HCT116 (cell line): ENCODE measurements at regions not wholly inside any gene's neighbourhood (a gene's known extent, or its start where the extent isn't known, plus 50 kb on each side); places are given as distances from the start of the nearest gene placed in this dataset.

ENCODE experiments used
- ATAC-seq: fragments of 200-7000 bp; cut with Tn5 transposase; 2 replicates; pipeline ENCODE4 v1.9.1; 2020; ENCODE audit warnings: mild to moderate bottlenecking, moderate library complexity
- BruUV-seq: library from RNA; stranded (reverse); fragments of 400-500 nt; replicated peaks from 2 replicates; lab custom pipeline; 2021; lab: Mats Ljungman, UMichigan
- CTCF ChIA-PET: fragments of 300-600 bp; sonication (Branson Sonifier 250); formaldehyde crosslinking; loops from one replicate; lab custom pipeline; 2021; ENCODE audit warnings: antibody characterized with exemption; lab: Charles Lee
- POLR2A ChIA-PET: fragments of 300-600, 350-600 bp; sonication (Branson Sonifier 250); formaldehyde crosslinking; loops from one replicate; lab custom pipeline; 2021; ENCODE audit warnings: antibody characterized with exemption; lab: Charles Lee
- RAD21 ChIA-PET, 2 experiments: fragments of 300-600 bp; sonication (Branson Sonifier 250); formaldehyde crosslinking; loops; one replicate each; lab custom pipeline; 2023; ENCODE audit warnings: low total read pairs in 2 of 2; ENCODE audit not compliant: uncharacterized antibody in 2 of 2, unreplicated experiment in 2 of 2, low non-redundant PET in 1 of 2; lab: Charles Lee
- DNase-seq: peaks from one replicate; pipeline ENCODE4 v3.0.0-alpha.2; 2010; ENCODE audit warnings: low read depth, low spot score
- H2AFZ ChIP-seq: fragments of 200-600 bp; shearing (Covaris generic), sonication (generic); 2 replicates; pipeline ENCODE4 v1.6.1; 2017; ENCODE audit warnings: low read depth, mixed run types, mixed read lengths, antibody characterized with exemption, low read length; ENCODE audit not compliant: poor library complexity, severe bottlenecking
- H3K27ac ChIP-seq: 2 replicates; pipeline ENCODE4 v1.5.1; 2012; ENCODE audit warnings: low read depth, low read length
- H3K27me3 ChIP-seq: fragments of 200-600 bp; sonication (generic); 2 replicates; pipeline ENCODE4 v1.6.1; 2016; ENCODE audit warnings: mixed run types, low read length, mixed read lengths; ENCODE audit not compliant: insufficient read depth
- H3K36me3 ChIP-seq, 2 experiments: fragments of 200-500 bp in 1 of 2; fragments of 200-600 bp in 1 of 2; sonication (Bioruptor generic) in 1 of 2; sonication (generic) in 1 of 2; 2 replicates each; pipeline versions ENCODE4 v1.5.1 to v1.6.1; 2014 to 2016; ENCODE audit warnings: low read length in 2 of 2, inconsistent platforms in 1 of 2, mixed read lengths in 1 of 2, mixed run types in 1 of 2; ENCODE audit not compliant: insufficient read depth in 2 of 2, control insufficient read depth in 1 of 2
- H3K4me1 ChIP-seq, 2 experiments: fragments of 200-600 bp in 1 of 2; sonication (generic) in 1 of 2; 2 replicates each; pipeline versions ENCODE4 v1.5.1 to v1.6.1; 2012 to 2017; ENCODE audit warnings: low read length in 2 of 2, inconsistent platforms in 1 of 2, mild to moderate bottlenecking in 1 of 2, mixed read lengths in 1 of 2, mixed run types in 1 of 2, moderate library complexity in 1 of 2; ENCODE audit not compliant: insufficient read depth in 2 of 2, control insufficient read depth in 1 of 2
- H3K4me2 ChIP-seq: fragments of 200-600 bp; sonication (generic); 2 replicates; pipeline ENCODE4 v1.6.1; 2017; ENCODE audit warnings: mixed run types, low read length, mixed read lengths
- H3K4me3 ChIP-seq, 2 experiments: fragments of 200-600 bp in 1 of 2; sonication (generic) in 1 of 2; replicated peaks in 1 of 2; 2 replicates each; pipeline ENCODE4 v1.5.1; 2011 to 2016; ENCODE audit warnings: low read length in 2 of 2, control low read depth in 1 of 2, low read depth in 1 of 2, mild to moderate bottlenecking in 1 of 2, mixed read lengths in 1 of 2, mixed run types in 1 of 2
- H3K79me2 ChIP-seq: fragments of 200-600 bp; sonication (generic); 2 replicates; pipeline ENCODE4 v1.6.1; 2017; ENCODE audit warnings: mild to moderate bottlenecking, mixed run types, low read length, moderate library complexity, mixed read lengths; ENCODE audit not compliant: insufficient read depth
- H3K9ac ChIP-seq: fragments of 200-600 bp; sonication (generic); 2 replicates; pipeline ENCODE4 v1.6.1; 2016; ENCODE audit warnings: low read length, mixed read lengths
- H3K9me2 ChIP-seq: fragments of 200-600 bp; sonication (generic), shearing (Covaris generic); 2 replicates; pipeline ENCODE4 v1.6.1; 2017; ENCODE audit warnings: mixed run types, mild to moderate bottlenecking, moderate library complexity; ENCODE audit not compliant: insufficient read depth
- H3K9me3 ChIP-seq, 2 experiments: fragments of 200-500 bp in 1 of 2; fragments of 200-600 bp in 1 of 2; sonication (Bioruptor generic) in 1 of 2; sonication (generic) in 1 of 2; 2 replicates each; pipeline ENCODE4 v1.6.1; 2014 to 2017; ENCODE audit warnings: low read length in 2 of 2, mixed read lengths in 2 of 2, inconsistent platforms in 1 of 2, low read depth in 1 of 2, mild to moderate bottlenecking in 1 of 2, mixed run types in 1 of 2, moderate library complexity in 1 of 2; ENCODE audit not compliant: control insufficient read depth in 1 of 2, insufficient read depth in 1 of 2
- H4K20me1 ChIP-seq: fragments of 200-600 bp; sonication (generic), shearing (Covaris generic); 2 replicates; pipeline ENCODE4 v1.6.1; 2017; ENCODE audit warnings: mixed run types, mild to moderate bottlenecking, moderate library complexity; ENCODE audit not compliant: insufficient read depth
- ATF3 ChIP-seq: IDR thresholded peaks from 2 replicates; pipeline ENCODE4 v1.6.1; 2012
- CBX3 ChIP-seq: IDR thresholded peaks from 2 replicates; pipeline ENCODE4 v1.6.1; 2012; ENCODE audit warnings: low read depth
- CEBPB ChIP-seq: IDR thresholded peaks from 2 replicates; pipeline ENCODE4 v1.6.1; 2012; ENCODE audit warnings: low read depth
- EGR1 ChIP-seq: IDR thresholded peaks from 2 replicates; pipeline ENCODE4 v1.6.1; 2012; ENCODE audit warnings: low read depth
- ELF1 ChIP-seq: IDR thresholded peaks from 2 replicates; pipeline ENCODE4 v1.6.1; 2012; ENCODE audit warnings: low read depth, borderline replicate concordance
- EZH2phosphoT487 ChIP-seq: fragments of 200-600 bp; IDR thresholded peaks from 2 replicates; pipeline ENCODE4 v1.6.1; 2018; ENCODE audit warnings: antibody characterized with exemption, borderline replicate concordance
- FOSL1 ChIP-seq: IDR thresholded peaks from 2 replicates; pipeline ENCODE4 v1.6.1; 2012; ENCODE audit warnings: low read depth
- JUND ChIP-seq: IDR thresholded peaks from 2 replicates; pipeline ENCODE4 v1.6.1; 2012
- POLR2A ChIP-seq: IDR thresholded peaks from 2 replicates; pipeline ENCODE4 v1.7.0; 2011; ENCODE audit warnings: borderline replicate concordance; ENCODE audit not compliant: insufficient read depth, insufficient read length; ENCODE audit errors: extremely low read depth
- POLR2AphosphoS5 ChIP-seq: IDR thresholded peaks from 2 replicates; pipeline ENCODE4 v1.6.1; 2011; ENCODE audit warnings: mild to moderate bottlenecking, low read depth, low read length, moderate library complexity
- RAD21 ChIP-seq: IDR thresholded peaks from 2 replicates; pipeline ENCODE4 v1.6.1; 2012; ENCODE audit warnings: low read depth, mild to moderate bottlenecking
- REST ChIP-seq: IDR thresholded peaks from 2 replicates; pipeline ENCODE4 v1.6.1; 2012; ENCODE audit warnings: low read depth
- SRF ChIP-seq: IDR thresholded peaks from 2 replicates; pipeline ENCODE4 v1.6.1; 2012; ENCODE audit warnings: low read depth
- TCF7L2 ChIP-seq: IDR thresholded peaks from 2 replicates; pipeline ENCODE4 v1.7.0; 2011; ENCODE audit warnings: borderline replicate concordance, inconsistent platforms; ENCODE audit not compliant: insufficient read depth, insufficient read length; ENCODE audit errors: extremely low read depth
- YY1 ChIP-seq: IDR thresholded peaks from 2 replicates; pipeline ENCODE4 v1.6.1; 2011; ENCODE audit warnings: low read length, low read depth, moderate library complexity, mild to moderate bottlenecking; ENCODE audit not compliant: insufficient replicate concordance; ENCODE audit errors: extremely low read depth
- ZBTB33 ChIP-seq: IDR thresholded peaks from 2 replicates; pipeline ENCODE4 v1.6.1; 2011; ENCODE audit warnings: mild to moderate bottlenecking, low read length, moderate library complexity; ENCODE audit not compliant: insufficient replicate concordance; ENCODE audit errors: extremely low read depth
- ZFX ChIP-seq: fragments of 450-650 bp; IDR thresholded peaks from 2 replicates; pipeline ENCODE4 v1.6.1; 2017
- intact Hi-C: fragments of 100-400 bp; cut with micrococcal nuclease; formaldehyde crosslinking; loops from 2 replicates; pipeline ENCODE4 v1.10.0; 2022

- no TSS peak for BruUV-seq
- Histone ChIP-seq H4K20me1 (no peaks in the 10 kb centered on the region), H2AFZ (no peak overlapping the region), H3K4me1 (no peaks in the 10 kb centered on the region), H3K79me2 (no peaks in the 10 kb centered on the region)
- no peak for DNase-seq
- intact Hi-C loops = no loop called here
- TF ChIP-seq CBX3 (no peak), ELF1 (no peak), EZH2phosphoT487 (no peak), FOSL1 (no peak), JUND (no peak), TCF7L2 (no peak), POLR2AphosphoS5 (no peak), ATF3 (no peak), RAD21 (no peak), EGR1 (no peak), CEBPB (no peak), POLR2A (no peak)
- TF ChIP-seq, all 23 proteins: peak for 0
- ChIA-PET RAD21 (no interaction called here), POLR2A (no interaction called here), CTCF (no interaction called here)
- Histone ChIP-seq H3K4me3 (no peak overlapping the region), H3K9me3 (peaks cover 5 to 15% of the 10 kb centered on the region in 2 experiments; a peak in 2 of 4 replicates), H3K27me3 (no peaks in the 10 kb centered on the region), H3K27ac (no peak overlapping the region), H3K9me2 (no peaks in the 10 kb centered on the region), H3K36me3 (no peaks in the 10 kb centered on the region), H3K4me2 (no peak overlapping the region), H3K9ac (no peak overlapping the region)
- ATAC-seq = no peak
These were observed 60.2 kb upstream of the LRRC4C start for GRCh38 chr11:41519696-41520095.

DNA sequence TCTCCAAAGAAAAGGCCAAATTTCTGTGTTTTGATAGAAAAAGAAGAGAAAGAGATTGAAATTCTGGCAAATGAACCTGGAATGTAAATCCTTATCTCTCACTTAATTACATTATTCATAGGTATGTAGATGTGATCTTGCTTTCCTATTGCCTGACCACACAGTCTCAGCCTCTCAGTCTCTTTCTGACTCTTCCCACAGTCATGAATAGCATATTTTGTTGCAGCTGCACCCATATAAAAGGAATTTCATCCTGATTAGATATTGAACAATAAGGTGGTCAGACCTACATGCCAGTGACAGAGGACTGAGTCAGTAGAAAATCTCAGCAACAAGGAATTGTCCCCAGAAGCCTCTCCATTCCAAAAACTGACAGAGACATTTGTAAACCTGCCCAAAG lies 62.9 kb upstream of the LRRC4C start:
- H3K4me2 ChIP-seq = no peak overlapping the region
- H3K9me2 ChIP-seq = no peaks in the 10 kb centered on the region
- H3K4me3 ChIP-seq = no peak overlapping the region
- ATAC-seq = no peak
- H3K4me1 ChIP-seq = no peaks in the 10 kb centered on the region
- no peak overlapping the region for H3K9ac ChIP-seq
- H3K27ac ChIP-seq = no peak overlapping the region
- DNase-seq = no peak
- no peaks in the 10 kb centered on the region for H3K79me2 ChIP-seq
- RAD21 ChIA-PET = no interaction called here
- CTCF ChIA-PET = no interaction called here
- no peak overlapping the region for H2AFZ ChIP-seq
- intact Hi-C loops = no loop called here
- no peaks in the 10 kb centered on the region for H4K20me1 ChIP-seq
- H3K36me3 ChIP-seq = no peaks in the 10 kb centered on the region
- no TSS peak for BruUV-seq
- peaks cover 2 to 21% of the 10 kb centered on the region in 2 experiments; a peak in 2 of 4 replicates for H3K9me3 ChIP-seq
- no peaks in the 10 kb centered on the region for H3K27me3 ChIP-seq
- POLR2A ChIA-PET = no interaction called here
- TF ChIP-seq ZBTB33 = no peak
- no peak for TF ChIP-seq SRF
- no peak for TF ChIP-seq YY1
- TF ChIP-seq ZFX = no peak
- no peak for TF ChIP-seq RAD21
- TF ChIP-seq POLR2A = no peak
- no peak for TF ChIP-seq EGR1
- no peak for TF ChIP-seq ELF1
- TF ChIP-seq REST = no peak
